ENCODE measurements at regions not wholly inside any gene's neighbourhood (a gene's known extent, or its start where the extent isn't known, plus 50 kb on each side); places are given as distances from the start of the nearest gene placed in this dataset.

DNA sequence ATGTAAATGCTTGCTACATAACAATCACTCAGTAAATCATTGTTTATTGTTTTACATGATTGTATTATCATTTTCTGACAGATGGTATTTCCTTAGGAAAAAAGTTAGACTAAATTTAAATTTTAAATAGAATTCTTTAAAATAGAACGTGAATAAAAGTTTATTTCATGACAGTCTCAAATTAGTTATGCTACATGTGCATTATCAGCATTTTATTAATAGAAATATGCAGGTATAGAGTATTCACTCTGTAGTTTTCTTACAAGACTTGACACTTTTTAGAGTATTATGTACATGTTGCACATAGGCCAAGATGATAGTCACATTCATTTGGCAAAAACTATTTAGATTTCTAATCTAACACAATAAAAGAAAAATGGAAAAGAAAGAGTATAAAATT lies 213.3 kb upstream of the SPRY1 start:
- TF ChIP-seq, protein P1, sequence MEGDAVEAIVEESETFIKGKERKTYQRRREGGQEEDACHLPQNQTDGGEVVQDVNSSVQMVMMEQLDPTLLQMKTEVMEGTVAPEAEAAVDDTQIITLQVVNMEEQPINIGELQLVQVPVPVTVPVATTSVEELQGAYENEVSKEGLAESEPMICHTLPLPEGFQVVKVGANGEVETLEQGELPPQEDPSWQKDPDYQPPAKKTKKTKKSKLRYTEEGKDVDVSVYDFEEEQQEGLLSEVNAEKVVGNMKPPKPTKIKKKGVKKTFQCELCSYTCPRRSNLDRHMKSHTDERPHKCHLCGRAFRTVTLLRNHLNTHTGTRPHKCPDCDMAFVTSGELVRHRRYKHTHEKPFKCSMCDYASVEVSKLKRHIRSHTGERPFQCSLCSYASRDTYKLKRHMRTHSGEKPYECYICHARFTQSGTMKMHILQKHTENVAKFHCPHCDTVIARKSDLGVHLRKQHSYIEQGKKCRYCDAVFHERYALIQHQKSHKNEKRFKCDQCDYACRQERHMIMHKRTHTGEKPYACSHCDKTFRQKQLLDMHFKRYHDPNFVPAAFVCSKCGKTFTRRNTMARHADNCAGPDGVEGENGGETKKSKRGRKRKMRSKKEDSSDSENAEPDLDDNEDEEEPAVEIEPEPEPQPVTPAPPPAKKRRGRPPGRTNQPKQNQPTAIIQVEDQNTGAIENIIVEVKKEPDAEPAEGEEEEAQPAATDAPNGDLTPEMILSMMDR (IDR thresholded peaks at IDR 0.05), result no peak
- no peak for TF ChIP-seq POLR2A (IDR thresholded peaks at IDR 0.05)

All from heart left ventricle (tissue), 13 donors.